ENCODE measurements at regions not wholly inside any gene's neighbourhood (a gene's known extent, or its start where the extent isn't known, plus 50 kb on each side); places are given as distances from the start of the nearest gene placed in this dataset.

GRCh38 chr2:16161768-16162490 lies 221.6 kb downstream of the MYCN start:
- FAIRE-seq = no peak

DNA sequence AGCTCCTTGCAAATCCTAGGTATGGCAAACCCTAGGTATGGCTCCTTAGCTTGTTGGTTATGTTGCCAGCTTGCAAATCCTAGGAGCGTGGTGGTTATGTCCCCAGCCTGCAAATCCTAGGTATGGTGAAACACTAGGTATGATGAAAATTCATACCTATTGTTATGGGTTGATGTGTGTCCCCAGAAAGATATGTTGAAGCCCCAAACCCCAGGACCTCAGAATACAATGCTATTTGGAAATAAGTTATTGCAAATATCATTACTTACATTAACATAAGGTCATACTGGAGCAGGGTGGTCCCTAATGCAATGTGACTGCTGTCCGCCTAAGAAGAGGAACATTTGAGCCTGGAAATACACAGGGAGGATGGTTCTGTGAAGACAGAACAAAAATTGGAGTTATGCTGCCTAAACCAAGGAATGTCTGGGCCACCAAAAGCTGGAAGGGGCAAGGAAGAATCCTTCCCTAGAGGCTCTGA lies 220.8 kb downstream of the MYCN start:
- FAIRE-seq = no peak

DNA sequence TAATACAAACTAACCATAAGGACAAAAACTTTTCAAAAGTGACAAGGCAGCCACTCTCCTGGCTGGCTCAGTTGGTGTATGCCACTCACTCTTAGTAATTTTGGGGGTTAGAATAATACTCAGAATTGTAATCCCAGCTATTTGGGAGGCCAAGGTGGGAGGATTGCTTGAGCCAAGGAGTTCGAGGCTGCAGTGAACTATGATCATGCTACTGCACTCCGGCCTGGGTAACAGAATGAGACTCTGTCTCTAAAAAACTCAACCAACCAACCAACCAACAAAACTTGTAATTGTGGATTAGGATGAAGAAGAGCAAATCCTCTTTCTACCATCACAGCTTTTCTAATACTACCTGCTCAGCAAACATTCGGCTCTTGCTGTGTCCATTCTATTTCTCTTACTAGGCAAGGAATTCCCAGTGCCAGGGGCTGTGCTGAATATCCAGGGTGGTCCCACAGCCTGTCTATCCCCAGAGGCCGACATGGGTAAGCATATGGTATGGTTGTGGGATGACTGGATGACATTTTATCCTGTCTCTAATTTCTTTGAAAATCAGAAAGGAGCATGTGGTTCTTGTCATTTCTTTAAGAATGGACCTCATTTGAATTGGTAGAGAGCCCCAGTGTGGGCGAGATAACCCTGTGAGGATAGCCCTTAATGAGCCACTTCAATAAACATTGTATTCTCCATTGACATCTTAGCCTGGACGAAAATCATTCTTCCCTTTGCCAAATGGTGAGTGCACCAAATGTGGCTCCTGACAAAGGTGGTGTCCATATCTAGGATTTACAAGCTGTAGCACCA lies 220.1 kb downstream of the MYCN start:
- no peak for FAIRE-seq

DNA sequence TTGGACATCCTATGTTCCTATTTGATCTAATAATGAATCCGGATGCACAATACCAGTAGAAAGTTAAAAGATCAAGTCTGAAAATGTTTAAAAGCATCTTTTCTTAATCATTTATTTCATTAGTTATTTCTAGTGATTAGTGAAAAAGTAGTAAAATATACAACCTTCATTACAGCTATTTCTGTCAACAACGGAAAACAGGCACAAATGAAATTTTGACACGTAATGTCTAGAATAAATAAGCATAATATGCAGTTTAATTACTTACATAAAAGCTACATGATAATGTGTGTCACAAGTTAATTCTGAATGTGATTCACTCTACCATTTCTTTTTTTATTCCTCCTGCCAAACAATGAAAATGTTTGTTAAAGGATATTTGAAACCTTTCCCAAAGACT lies 216.1 kb downstream of the MYCN start:
- no peak for FAIRE-seq

GRCh38 chr2:16155766-16156165 lies 215.4 kb downstream of the MYCN start:
- no peak for FAIRE-seq

DNA sequence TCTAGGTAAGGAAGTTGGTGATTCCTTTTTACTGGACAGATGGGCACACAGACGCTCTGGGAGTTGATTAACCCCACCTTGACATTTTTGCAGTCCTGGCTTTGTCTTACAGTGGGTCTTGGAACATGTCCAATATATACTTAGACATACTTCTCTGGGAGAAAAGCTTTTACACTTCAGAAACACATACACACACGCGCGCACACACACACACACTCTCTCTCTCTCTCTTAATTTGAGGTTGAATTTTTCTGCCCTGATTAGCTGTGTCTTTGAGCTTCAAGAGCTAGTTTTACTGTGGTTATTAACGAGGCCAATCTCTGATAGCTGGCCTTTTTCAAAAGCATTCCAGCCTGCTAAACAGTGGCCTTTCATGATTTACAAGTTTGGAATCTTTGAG lies 215.0 kb downstream of the MYCN start:
- FAIRE-seq = no peak

- no peak for FAIRE-seq
Observed at GRCh38 chr2:16154501-16155280, 214.3 kb downstream of the MYCN start.

GRCh38 chr2:16154061-16154460 lies 213.7 kb downstream of the MYCN start:
- FAIRE-seq = no peak

GRCh38 chr2:16153754-16154035 lies 213.3 kb downstream of the MYCN start:
- no peak for FAIRE-seq

- FAIRE-seq = no peak
Observed at GRCh38 chr2:16152928-16153753, 212.8 kb downstream of the MYCN start.

DNA sequence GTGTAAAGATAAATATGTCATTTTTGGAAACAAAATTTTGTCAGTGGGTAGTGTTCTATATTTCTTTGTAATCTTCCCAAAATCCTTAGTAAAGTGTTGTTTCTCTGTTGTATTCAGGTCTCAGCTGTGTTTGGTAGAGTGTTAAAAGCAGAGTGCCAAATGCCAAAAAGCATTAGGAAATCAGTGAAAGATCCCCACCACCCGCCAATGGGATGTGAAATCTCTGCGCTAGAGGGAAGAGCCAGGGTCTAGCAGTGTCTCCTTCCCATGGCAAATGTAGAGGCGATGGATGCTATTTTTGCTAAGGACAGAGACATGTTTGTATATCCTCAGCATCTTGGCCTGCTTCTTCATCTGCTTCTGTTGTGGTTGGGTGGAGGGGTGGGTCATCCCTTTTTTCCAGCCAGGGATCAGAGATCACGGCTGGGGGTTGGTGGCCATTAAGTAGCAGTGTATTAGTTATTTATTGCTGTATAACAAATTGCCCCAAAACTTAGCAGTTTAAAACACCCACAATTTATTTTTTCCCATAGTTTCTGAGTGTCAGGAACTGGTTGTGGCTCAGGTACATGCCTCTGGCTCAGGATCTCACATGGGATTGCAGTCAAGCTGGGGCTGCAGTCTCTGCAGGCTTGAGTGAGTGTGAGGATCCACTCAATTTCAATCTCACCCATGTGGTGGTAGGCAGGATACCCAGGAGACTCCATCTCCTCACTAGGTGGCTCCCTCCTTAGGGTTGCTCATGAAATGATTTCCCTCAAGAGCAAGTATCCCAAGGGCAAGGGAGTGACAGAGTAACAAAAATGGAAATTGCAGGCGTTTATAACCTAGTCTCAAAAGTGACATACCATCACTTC lies 211.9 kb downstream of the MYCN start:
- no peak for FAIRE-seq

DNA sequence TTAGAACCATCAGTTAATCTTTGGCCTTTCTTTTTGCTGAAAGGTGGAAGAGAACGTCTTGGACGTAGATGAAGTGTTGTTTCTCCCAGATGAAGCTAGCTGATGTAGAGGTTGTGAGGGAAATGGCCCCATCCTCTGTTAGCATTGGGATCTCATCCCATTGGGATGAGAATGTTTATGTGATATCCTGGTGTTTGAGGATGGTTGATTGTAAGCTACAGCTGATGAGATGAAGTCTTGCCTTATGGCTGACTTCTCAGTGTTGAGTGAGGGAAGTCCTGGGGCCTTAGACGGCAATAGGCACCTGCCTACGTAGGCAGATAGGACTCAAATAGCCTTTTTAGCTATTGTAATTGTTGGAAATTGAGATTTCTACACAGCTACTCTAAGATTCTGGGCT lies 211.3 kb downstream of the MYCN start:
- no peak for FAIRE-seq

GRCh38 chr2:16151281-16151570 lies 210.9 kb downstream of the MYCN start:
- FAIRE-seq = no peak

DNA sequence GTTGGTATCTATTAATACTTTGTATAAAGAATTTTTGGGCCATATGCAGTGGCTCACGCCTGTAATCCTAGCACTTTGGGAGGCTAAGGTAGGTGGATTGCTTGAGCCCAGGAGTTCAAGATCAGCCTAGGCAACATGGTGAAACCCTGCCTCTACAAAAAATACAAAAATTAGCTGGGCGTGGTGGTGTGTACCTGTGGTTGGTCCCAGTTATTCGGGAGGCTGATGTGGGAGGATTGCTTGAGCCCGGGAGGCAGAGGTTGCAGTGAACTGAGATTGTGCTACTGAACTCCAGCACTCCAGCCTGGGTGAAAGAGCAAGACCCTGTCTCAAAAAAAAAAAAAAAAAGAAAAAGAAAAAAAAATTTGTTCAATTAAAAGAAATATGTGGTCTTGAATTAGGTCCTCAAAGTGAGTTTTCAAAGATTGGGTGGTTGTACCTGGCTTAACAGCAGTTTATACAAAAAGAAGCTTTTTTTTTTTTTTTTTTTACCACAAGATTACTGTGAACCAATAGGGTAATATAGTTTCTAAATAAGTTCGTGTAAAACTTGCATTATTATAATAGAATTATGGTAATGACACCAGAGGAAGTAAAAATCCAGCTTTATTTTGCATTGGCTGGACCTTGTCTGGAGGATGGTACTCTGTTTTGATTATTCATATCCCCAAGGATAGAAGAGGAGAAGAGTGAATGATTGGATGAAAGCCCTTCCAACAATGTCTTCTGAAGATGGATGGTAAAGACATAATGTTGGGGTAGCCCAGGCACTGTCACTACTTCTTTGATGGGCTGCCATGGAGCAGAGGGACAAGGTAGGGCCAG lies 210.3 kb downstream of the MYCN start:
- no peak for FAIRE-seq

DNA sequence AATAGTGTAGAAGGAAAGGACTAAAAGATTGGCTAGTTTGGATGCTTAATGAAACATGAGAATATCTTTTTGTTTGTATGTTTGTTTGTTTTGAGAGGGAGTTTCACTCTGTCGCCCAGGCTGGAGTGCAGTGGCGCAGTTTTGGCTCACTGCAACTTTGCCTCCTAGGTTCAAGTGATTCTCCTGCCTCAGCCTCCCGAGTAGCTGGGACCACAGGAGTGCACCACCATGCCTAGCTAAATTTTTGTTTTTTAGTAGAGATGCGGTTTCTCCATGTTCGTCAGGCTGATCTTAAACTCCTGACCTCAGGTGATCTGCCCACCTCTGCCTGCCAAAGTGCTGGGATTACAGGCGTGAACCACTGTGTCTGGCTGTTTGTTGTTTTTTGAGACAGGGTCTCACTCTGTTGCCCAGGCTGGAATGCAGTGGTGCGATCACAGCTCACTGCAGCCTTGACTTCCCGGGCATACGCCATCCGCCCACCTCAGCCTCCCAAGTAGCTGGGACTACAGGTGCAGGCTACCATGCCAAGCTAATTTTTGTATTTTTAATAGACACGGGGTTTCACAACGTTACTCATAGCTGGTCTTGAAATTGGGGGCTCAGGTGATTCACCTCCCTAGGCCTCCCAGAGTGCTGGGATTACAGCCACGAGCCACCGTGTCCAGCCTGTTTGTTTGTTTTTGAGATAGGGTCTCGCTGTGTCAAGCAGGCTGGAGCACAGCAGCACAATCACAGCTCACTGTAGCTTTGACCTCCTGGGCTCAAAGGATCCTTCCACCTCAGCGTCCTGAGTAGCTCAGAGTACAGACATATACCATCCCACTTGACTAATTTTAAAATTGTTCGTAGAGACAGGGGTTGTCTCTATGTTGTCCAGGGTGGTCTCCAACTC lies 209.2 kb downstream of the MYCN start:
- no peak for FAIRE-seq

GRCh38 chr2:16148632-16149348 lies 208.4 kb downstream of the MYCN start:
- peak; percentile 83 for FAIRE-seq

DNA sequence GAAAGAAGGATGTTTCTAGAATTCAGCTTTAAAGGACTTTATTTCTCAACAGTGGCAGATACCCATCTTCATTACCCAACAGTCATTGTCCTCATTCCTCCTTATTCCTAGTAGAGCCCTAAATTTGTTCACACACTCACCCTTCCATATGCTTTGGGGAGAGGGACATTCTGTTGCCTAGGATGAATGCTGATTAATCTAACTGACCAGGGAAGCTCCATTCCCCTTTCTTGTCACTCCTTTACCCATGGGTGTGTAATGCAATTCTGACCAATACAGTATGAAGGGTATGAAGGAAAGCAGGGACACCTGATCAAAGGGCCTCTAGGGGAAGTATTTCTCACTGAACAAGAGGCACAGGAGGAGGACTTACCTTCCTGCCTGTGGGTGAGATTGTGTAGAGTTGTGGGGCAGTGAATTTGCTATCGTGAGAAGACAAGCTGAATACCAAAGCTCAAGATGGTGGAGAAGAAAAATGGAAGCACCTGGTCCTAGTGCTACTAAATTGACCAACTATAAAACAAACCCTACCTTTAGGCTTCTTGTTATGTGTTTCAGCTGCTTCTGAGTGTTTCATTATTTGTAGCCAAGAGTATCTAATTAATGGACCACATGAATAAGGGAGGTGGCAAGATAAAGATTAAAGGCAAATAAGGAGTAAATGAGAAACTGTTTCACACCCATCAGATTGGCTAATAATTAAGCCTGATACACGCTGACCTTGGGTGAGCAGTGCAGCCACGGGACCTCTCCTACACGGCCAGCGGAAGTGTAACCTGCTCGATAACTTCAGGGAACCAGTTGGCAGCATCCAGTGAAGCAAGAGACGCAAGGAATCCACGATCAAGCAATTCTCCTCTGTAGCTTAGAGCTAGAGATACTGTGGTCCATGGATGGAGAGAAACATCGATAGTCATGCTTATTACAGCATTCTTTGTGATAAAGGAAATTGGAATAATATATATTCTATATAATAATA lies 202.3 kb downstream of the MYCN start:
- no peak for FAIRE-seq

DNA sequence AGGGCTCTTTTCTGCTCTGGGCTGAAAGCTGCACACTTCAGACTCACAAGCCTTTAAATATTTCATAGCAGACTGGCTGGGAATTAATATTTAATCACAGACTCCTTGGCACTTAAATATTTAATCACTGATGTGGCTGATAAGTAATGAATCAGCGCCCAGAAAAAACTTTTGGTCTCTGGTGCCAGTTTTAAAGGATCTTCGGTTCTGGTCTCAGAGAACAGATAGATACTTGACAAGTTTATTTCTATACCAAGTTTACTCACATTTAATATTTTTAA lies 201.2 kb downstream of the MYCN start:
- FAIRE-seq = no peak

Data from endometrium (tissue), 2 donors.